H7 (cell line): ENCODE measurements at regions not wholly inside any gene's neighbourhood (a gene's known extent, or its start where the extent isn't known, plus 50 kb on each side); places are given as distances from the start of the nearest gene placed in this dataset.
"Not testable (repeated sequence)": the region's sequence is repeated elsewhere in the genome, so short reads cannot be mapped to it uniquely, and the experiment has no call there.

Experiments used
- DNase-seq: peaks from one replicate; pipeline ENCODE4 v3.0.0; 2012
- H3K27me3 ChIP-seq: 2 replicates; pipeline ENCODE4 v1.6.0; 2011; ENCODE audit warnings: mild to moderate bottlenecking, low read length; ENCODE audit not compliant: control insufficient read depth, insufficient read depth
- H3K36me3 ChIP-seq: replicated peaks from 2 replicates; pipeline ENCODE4 v1.5.1; 2011; ENCODE audit warnings: low read length; ENCODE audit not compliant: control insufficient read depth, insufficient read depth
- H3K4me3 ChIP-seq: 2 replicates; pipeline ENCODE4 v1.5.1; 2011; ENCODE audit warnings: low read depth, mild to moderate bottlenecking, control low read depth, low read length, moderate library complexity; ENCODE audit not compliant: insufficient read depth

GRCh38 chr20:12110274-12110673 lies 192.6 kb downstream of the BTBD3 start:
- Histone ChIP-seq H3K36me3 (no peaks in the 10 kb centered on the region), H3K4me3 (no peak overlapping the region), H3K27me3 (no peaks in the 10 kb centered on the region)
- DNase-seq: no peak

- H3K4me3 ChIP-seq: no peak overlapping the region
- DNase-seq: no peak
- H3K36me3 ChIP-seq: no peaks in the 10 kb centered on the region
- no peaks in the 10 kb centered on the region for H3K27me3 ChIP-seq
Measured at GRCh38 chr20:12110711-12111110, 193.0 kb downstream of the BTBD3 start.

GRCh38 chr20:12111431-12112088 lies 193.9 kb downstream of the BTBD3 start:
- no peak for DNase-seq
- no peaks in the 10 kb centered on the region for H3K36me3 ChIP-seq
- H3K27me3 ChIP-seq: no peaks in the 10 kb centered on the region
- H3K4me3 ChIP-seq: no peak overlapping the region

GRCh38 chr20:12112089-12112474 lies 194.4 kb downstream of the BTBD3 start:
- DNase-seq: no peak
- H3K36me3 ChIP-seq: no peaks in the 10 kb centered on the region
- H3K4me3 ChIP-seq: no peak overlapping the region
- H3K27me3 ChIP-seq: no peaks in the 10 kb centered on the region

- Histone ChIP-seq H3K4me3 (no peak overlapping the region), H3K27me3 (no peaks in the 10 kb centered on the region), H3K36me3 (no peaks in the 10 kb centered on the region)
- DNase-seq: no peak
Measured at GRCh38 chr20:12112665-12113064, 195.0 kb downstream of the BTBD3 start.

- no peak for DNase-seq
- Histone ChIP-seq H3K36me3 (no peaks in the 10 kb centered on the region), H3K4me3 (no peak overlapping the region), H3K27me3 (no peaks in the 10 kb centered on the region)
Measured at GRCh38 chr20:12113075-12113467, 195.4 kb downstream of the BTBD3 start.

- no peak overlapping the region for H3K4me3 ChIP-seq
- no peaks in the 10 kb centered on the region for H3K27me3 ChIP-seq
- DNase-seq: no peak
- no peaks in the 10 kb centered on the region for H3K36me3 ChIP-seq
Measured at GRCh38 chr20:12113468-12114371, 196.0 kb downstream of the BTBD3 start.

GRCh38 chr20:12129114-12129513 lies 211.4 kb downstream of the BTBD3 start:
- H3K4me3 ChIP-seq, H3K27me3 ChIP-seq, DNase-seq: not testable (repeated sequence)

GRCh38 chr20:12129532-12129931 lies 211.8 kb downstream of the BTBD3 start:
- H3K4me3 ChIP-seq, DNase-seq: not testable (repeated sequence)

More at GRCh38 chr20:12129114-12129513, 211.4 kb downstream of the BTBD3 start:
- not testable (repeated sequence) for H3K36me3 ChIP-seq

GRCh38 chr20:12130781-12131180 lies 213.1 kb downstream of the BTBD3 start:
- DNase-seq: no peak
- H3K27me3 ChIP-seq: no peaks in the 10 kb centered on the region
- H3K36me3 ChIP-seq: no peaks in the 10 kb centered on the region
- no peak overlapping the region for H3K4me3 ChIP-seq

More at GRCh38 chr20:12129532-12129931, 211.8 kb downstream of the BTBD3 start:
- H3K36me3 ChIP-seq, H3K27me3 ChIP-seq: not testable (repeated sequence)

GRCh38 chr20:12133553-12133952 lies 215.9 kb downstream of the BTBD3 start:
- no peak for DNase-seq
- no peaks in the 10 kb centered on the region for H3K36me3 ChIP-seq
- H3K27me3 ChIP-seq: no peaks in the 10 kb centered on the region
- H3K4me3 ChIP-seq: no peak overlapping the region

- not testable (repeated sequence) for H3K36me3 ChIP-seq, H3K27me3 ChIP-seq, DNase-seq, H3K4me3 ChIP-seq
Measured at GRCh38 chr20:12145951-12146350, 228.3 kb downstream of the BTBD3 start.

GRCh38 chr20:12152996-12153395 lies 235.3 kb downstream of the BTBD3 start:
- DNase-seq: no peak
- Histone ChIP-seq H3K27me3 (no peaks in the 10 kb centered on the region), H3K36me3 (no peaks in the 10 kb centered on the region), H3K4me3 (no peak overlapping the region)

GRCh38 chr20:12153628-12154027 lies 235.9 kb downstream of the BTBD3 start:
- Histone ChIP-seq H3K27me3 (no peaks in the 10 kb centered on the region), H3K4me3 (no peak overlapping the region), H3K36me3 (no peaks in the 10 kb centered on the region)
- DNase-seq: no peak

GRCh38 chr20:12156252-12156651 lies 238.6 kb downstream of the BTBD3 start:
- no peaks in the 10 kb centered on the region for H3K27me3 ChIP-seq
- DNase-seq: no peak

More at GRCh38 chr20:12156252-12156651, 238.6 kb downstream of the BTBD3 start:
- Histone ChIP-seq H3K4me3 (no peak overlapping the region), H3K36me3 (no peaks in the 10 kb centered on the region)
